ENCODE measurements at regions not wholly inside any gene's neighbourhood (a gene's known extent, or its start where the extent isn't known, plus 50 kb on each side); places are given as distances from the start of the nearest gene placed in this dataset.

GRCh38 chr5:124060011-124060410 is 548.0 kb downstream of the CSNK1G3 start:
- Histone ChIP-seq H3K36me3 (ENCODE audit: control insufficient read depth in 1 of 2, insufficient read depth in 2 of 2, low read length in 1 of 2) (no peaks in the 10 kb centered on the region), H3K9me3 (ENCODE audit: control insufficient read depth, low read length) (peaks cover 1% of the 10 kb centered on the region), H3K27ac (ENCODE audit: low read depth in 1 of 2, low read length in 2 of 2) (no peak overlapping the region), H3K4me3 (ENCODE audit: low read length in 2 of 2) (no peak overlapping the region), H3K27me3 (ENCODE audit: control insufficient read depth in 1 of 2, insufficient read depth in 2 of 2, low read length in 1 of 2) (no peaks in the 10 kb centered on the region), H3K4me1 (ENCODE audit: control insufficient read depth in 1 of 2, insufficient read depth in 2 of 2, low read length in 2 of 2) (peaks cover 2 to 7% of the 10 kb centered on the region in 2 donors)
- no peak for DNase-seq
- ATAC-seq (ENCODE audit: low FRiP score) = no peak
- intact Hi-C loops (cut with DNase I) = no loop called here

GRCh38 chr5:124059200-124059599 is 547.2 kb downstream of the CSNK1G3 start:
- H3K4me1 ChIP-seq (ENCODE audit: control insufficient read depth in 1 of 2, insufficient read depth in 2 of 2, low read length in 2 of 2) = peaks cover 2 to 7% of the 10 kb centered on the region in 2 donors
- H3K27ac ChIP-seq (ENCODE audit: low read depth in 1 of 2, low read length in 2 of 2) = no peak overlapping the region
- H3K36me3 ChIP-seq (ENCODE audit: control insufficient read depth in 1 of 2, insufficient read depth in 2 of 2, low read length in 1 of 2) = no peaks in the 10 kb centered on the region
- H3K4me3 ChIP-seq (ENCODE audit: low read length in 2 of 2) = no peak overlapping the region
- intact Hi-C loops (cut with DNase I) = no loop called here
- no peak for DNase-seq
- WGBS, 2 donors = 93 to 94% methylated on average over 3 of the region's 3 CpGs
- no peak for ATAC-seq (ENCODE audit: low FRiP score)
- H3K27me3 ChIP-seq (ENCODE audit: control insufficient read depth in 1 of 2, insufficient read depth in 2 of 2, low read length in 1 of 2) = no peaks in the 10 kb centered on the region
- H3K9me3 ChIP-seq (ENCODE audit: control insufficient read depth, low read length) = peaks cover 1% of the 10 kb centered on the region

GRCh38 chr5:124057724-124058231 is 545.8 kb downstream of the CSNK1G3 start:
- H3K4me1 ChIP-seq (ENCODE audit: control insufficient read depth in 1 of 2, insufficient read depth in 2 of 2, low read length in 2 of 2) = peaks cover 2 to 7% of the 10 kb centered on the region in 2 donors
- peaks cover 1% of the 10 kb centered on the region for H3K9me3 ChIP-seq (ENCODE audit: control insufficient read depth, low read length)
- WGBS, 2 donors = 65 to 68% methylated on average over 4 of the region's 4 CpGs
- H3K27ac ChIP-seq (ENCODE audit: low read depth in 1 of 2, low read length in 2 of 2) = no peak overlapping the region
- DNase-seq (no peak), ATAC-seq (ENCODE audit: low FRiP score) (no peak)
- H3K27me3 ChIP-seq (ENCODE audit: control insufficient read depth in 1 of 2, insufficient read depth in 2 of 2, low read length in 1 of 2) = no peaks in the 10 kb centered on the region
- intact Hi-C loops (cut with DNase I) = no loop called here
- H3K36me3 ChIP-seq (ENCODE audit: control insufficient read depth in 1 of 2, insufficient read depth in 2 of 2, low read length in 1 of 2) = no peaks in the 10 kb centered on the region
- H3K4me3 ChIP-seq (ENCODE audit: low read length in 2 of 2) = no peak overlapping the region

- Histone ChIP-seq H3K27ac (ENCODE audit: low read depth in 1 of 2, low read length in 2 of 2) (no peak overlapping the region), H3K36me3 (ENCODE audit: control insufficient read depth in 1 of 2, insufficient read depth in 2 of 2, low read length in 1 of 2) (no peaks in the 10 kb centered on the region), H3K9me3 (ENCODE audit: control insufficient read depth, low read length) (peaks cover 1% of the 10 kb centered on the region), H3K4me1 (ENCODE audit: control insufficient read depth in 1 of 2, insufficient read depth in 2 of 2, low read length in 2 of 2) (peaks cover 2 to 7% of the 10 kb centered on the region in 2 donors), H3K4me3 (ENCODE audit: low read length in 2 of 2) (no peak overlapping the region), H3K27me3 (ENCODE audit: control insufficient read depth in 1 of 2, insufficient read depth in 2 of 2, low read length in 1 of 2) (no peaks in the 10 kb centered on the region)
- ATAC-seq (ENCODE audit: low FRiP score) = no peak
- intact Hi-C loops (cut with DNase I) = no loop called here
- 33 to 34% methylated on average over 6 of the region's 6 CpGs for WGBS, 2 donors
- DNase-seq = peak in 1 of 2 donors; percentile 61
Observed at GRCh38 chr5:124056991-124057723, 545.2 kb downstream of the CSNK1G3 start.

- Histone ChIP-seq H3K4me1 (ENCODE audit: control insufficient read depth in 1 of 2, insufficient read depth in 2 of 2, low read length in 2 of 2) (peaks cover 2 to 4% of the 10 kb centered on the region in 2 donors), H3K36me3 (ENCODE audit: control insufficient read depth in 1 of 2, insufficient read depth in 2 of 2, low read length in 1 of 2) (no peaks in the 10 kb centered on the region), H3K4me3 (ENCODE audit: low read length in 2 of 2) (no peak overlapping the region), H3K27me3 (ENCODE audit: control insufficient read depth in 1 of 2, insufficient read depth in 2 of 2, low read length in 1 of 2) (no peaks in the 10 kb centered on the region), H3K27ac (ENCODE audit: low read depth in 1 of 2, low read length in 2 of 2) (no peak overlapping the region), H3K9me3 (ENCODE audit: control insufficient read depth, low read length) (peaks cover 1% of the 10 kb centered on the region)
- WGBS, 2 donors = 59 to 69% methylated on average over 11 of the region's 11 CpGs
- intact Hi-C loops (cut with DNase I) = no loop called here
- DNase-seq = no peak
- ATAC-seq (ENCODE audit: low FRiP score) = no peak
Observed at GRCh38 chr5:124056326-124056990, 544.5 kb downstream of the CSNK1G3 start.

GRCh38 chr5:124055751-124056150 is 543.8 kb downstream of the CSNK1G3 start:
- Histone ChIP-seq H3K27me3 (ENCODE audit: control insufficient read depth in 1 of 2, insufficient read depth in 2 of 2, low read length in 1 of 2) (no peaks in the 10 kb centered on the region), H3K27ac (ENCODE audit: low read depth in 1 of 2, low read length in 2 of 2) (no peak overlapping the region), H3K4me1 (ENCODE audit: control insufficient read depth in 1 of 2, insufficient read depth in 2 of 2, low read length in 2 of 2) (peaks cover 2 to 4% of the 10 kb centered on the region in 2 donors), H3K9me3 (ENCODE audit: control insufficient read depth, low read length) (peaks cover 1% of the 10 kb centered on the region), H3K4me3 (ENCODE audit: low read length in 2 of 2) (no peak overlapping the region), H3K36me3 (ENCODE audit: control insufficient read depth in 1 of 2, insufficient read depth in 2 of 2, low read length in 1 of 2) (no peaks in the 10 kb centered on the region)
- DNase-seq = no peak
- no peak for ATAC-seq (ENCODE audit: low FRiP score)
- 86 to 92% methylated on average over 1 of the region's 1 CpG for WGBS, 2 donors
- intact Hi-C loops (cut with DNase I) = no loop called here

- Histone ChIP-seq H3K9me3 (ENCODE audit: control insufficient read depth, low read length) (peaks cover 1% of the 10 kb centered on the region), H3K27me3 (ENCODE audit: control insufficient read depth in 1 of 2, insufficient read depth in 2 of 2, low read length in 1 of 2) (no peaks in the 10 kb centered on the region), H3K27ac (ENCODE audit: low read depth in 1 of 2, low read length in 2 of 2) (no peak overlapping the region), H3K36me3 (ENCODE audit: control insufficient read depth in 1 of 2, insufficient read depth in 2 of 2, low read length in 1 of 2) (no peaks in the 10 kb centered on the region), H3K4me1 (ENCODE audit: control insufficient read depth in 1 of 2, insufficient read depth in 2 of 2, low read length in 2 of 2) (peaks cover 0 to 2% of the 10 kb centered on the region in 2 donors), H3K4me3 (ENCODE audit: low read length in 2 of 2) (no peak overlapping the region)
- no peak for DNase-seq
- intact Hi-C loops (cut with DNase I) = no loop called here
- ATAC-seq (ENCODE audit: low FRiP score) = no peak
Observed at GRCh38 chr5:124054564-124054963, 542.6 kb downstream of the CSNK1G3 start.

GRCh38 chr5:124053340-124053739 is 541.4 kb downstream of the CSNK1G3 start:
- peaks cover 1% of the 10 kb centered on the region for H3K9me3 ChIP-seq (ENCODE audit: control insufficient read depth, low read length)
- no peaks in the 10 kb centered on the region for H3K36me3 ChIP-seq (ENCODE audit: control insufficient read depth in 1 of 2, insufficient read depth in 2 of 2, low read length in 1 of 2)
- 71 to 95% methylated on average over 2 of the region's 2 CpGs for WGBS, 2 donors
- peaks cover 0 to 2% of the 10 kb centered on the region in 2 donors for H3K4me1 ChIP-seq (ENCODE audit: control insufficient read depth in 1 of 2, insufficient read depth in 2 of 2, low read length in 2 of 2)
- no peak overlapping the region for H3K27ac ChIP-seq (ENCODE audit: low read depth in 1 of 2, low read length in 2 of 2)
- H3K27me3 ChIP-seq (ENCODE audit: control insufficient read depth in 1 of 2, insufficient read depth in 2 of 2, low read length in 1 of 2) = no peaks in the 10 kb centered on the region
- DNase-seq (no peak), ATAC-seq (ENCODE audit: low FRiP score) (no peak)
- no peak overlapping the region for H3K4me3 ChIP-seq (ENCODE audit: low read length in 2 of 2)
- intact Hi-C loops (cut with DNase I) = no loop called here

- H3K36me3 ChIP-seq (ENCODE audit: control insufficient read depth in 1 of 2, insufficient read depth in 2 of 2, low read length in 1 of 2) = no peaks in the 10 kb centered on the region
- ATAC-seq (ENCODE audit: low FRiP score) = no peak
- intact Hi-C loops (cut with DNase I) = no loop called here
- WGBS, 2 donors = 82 to 89% methylated on average over 2 of the region's 2 CpGs
- no peaks in the 10 kb centered on the region for H3K27me3 ChIP-seq (ENCODE audit: control insufficient read depth in 1 of 2, insufficient read depth in 2 of 2, low read length in 1 of 2)
- H3K4me1 ChIP-seq (ENCODE audit: control insufficient read depth in 1 of 2, insufficient read depth in 2 of 2, low read length in 2 of 2) = peaks cover 0 to 2% of the 10 kb centered on the region in 2 donors
- H3K27ac ChIP-seq (ENCODE audit: low read depth in 1 of 2, low read length in 2 of 2) = no peak overlapping the region
- peaks cover 1% of the 10 kb centered on the region for H3K9me3 ChIP-seq (ENCODE audit: control insufficient read depth, low read length)
- no peak for DNase-seq
- H3K4me3 ChIP-seq (ENCODE audit: low read length in 2 of 2) = no peak overlapping the region
Observed at GRCh38 chr5:124052201-124052600, 540.2 kb downstream of the CSNK1G3 start.
